Stimulated activated CD8-positive, alpha-beta memory T cell treated with anti-CD3 and anti-CD28 coated beads, Interleukin-7, amount 100 ng/mL, for 24 hours (primary cell): ENCODE measurements at regions not wholly inside any gene's neighbourhood (a gene's known extent, or its start where the extent isn't known, plus 50 kb on each side); places are given as distances from the start of the nearest gene placed in this dataset.
A peak's percentile ranks its signal among the peaks of the same experiment; 100 is the strongest.
"Not testable (repeated sequence)": the region's sequence is repeated elsewhere in the genome, so short reads cannot be mapped to it uniquely, and the experiment has no call there.

Experiments
- DNase-seq: peaks from one replicate; pipeline ENCODE4 v3.0.0-alpha.2; 2020; ENCODE audit warnings: low read depth

- no peak for DNase-seq
Measured at GRCh38 chr17:77619851-77620250, 338.7 kb upstream of the TNRC6C start.

- no peak for DNase-seq
Measured at GRCh38 chr17:77620282-77620681, 338.2 kb upstream of the TNRC6C start.

GRCh38 chr17:77622084-77622483 lies 336.4 kb upstream of the TNRC6C start:
- DNase-seq, result not testable (repeated sequence)

- DNase-seq, result no peak
Measured at GRCh38 chr17:77622647-77623046, 335.9 kb upstream of the TNRC6C start.

GRCh38 chr17:77623321-77623720 lies 335.2 kb upstream of the TNRC6C start:
- not testable (repeated sequence) for DNase-seq

GRCh38 chr17:77628035-77628434 lies 330.5 kb upstream of the TNRC6C start:
- DNase-seq, result no peak

GRCh38 chr17:77629284-77629683 lies 329.2 kb upstream of the TNRC6C start:
- not testable (repeated sequence) for DNase-seq

GRCh38 chr17:77631307-77631706 lies 327.2 kb upstream of the TNRC6C start:
- DNase-seq, result no peak

- no peak for DNase-seq
Measured at GRCh38 chr17:77632619-77633018, 325.9 kb upstream of the TNRC6C start.

GRCh38 chr17:77634710-77635109 lies 323.8 kb upstream of the TNRC6C start:
- no peak for DNase-seq

- no peak for DNase-seq
Measured at GRCh38 chr17:77635176-77635575, 323.3 kb upstream of the TNRC6C start.

- DNase-seq, result not testable (repeated sequence)
Measured at GRCh38 chr17:77635785-77636184, 322.7 kb upstream of the TNRC6C start.

GRCh38 chr17:77636835-77637817 lies 321.4 kb upstream of the TNRC6C start:
- DNase-seq, result no peak

GRCh38 chr17:77637818-77638575 lies 320.5 kb upstream of the TNRC6C start:
- no peak for DNase-seq

GRCh38 chr17:77640252-77640651 lies 318.3 kb upstream of the TNRC6C start:
- DNase-seq, result no peak

- DNase-seq, result no peak
Measured at GRCh38 chr17:77640916-77641605, 317.4 kb upstream of the TNRC6C start.

GRCh38 chr17:77641718-77642117 lies 316.8 kb upstream of the TNRC6C start:
- no peak for DNase-seq

GRCh38 chr17:77644181-77645071 lies 314.1 kb upstream of the TNRC6C start:
- DNase-seq, result no peak

GRCh38 chr17:77645072-77646045 lies 313.1 kb upstream of the TNRC6C start:
- peak; percentile 33 for DNase-seq

GRCh38 chr17:77646046-77646430 lies 312.5 kb upstream of the TNRC6C start:
- no peak for DNase-seq
